ENCODE measurements at regions not wholly inside any gene's neighbourhood (a gene's known extent, or its start where the extent isn't known, plus 50 kb on each side); places are given as distances from the start of the nearest gene placed in this dataset.

GRCh38 chr12:46661110-46661845 is 164.5 kb downstream of the SLC38A4 start:
- Histone ChIP-seq H3K36me3 (ENCODE audit: control insufficient read depth, insufficient read depth, low read length) (no peaks in the 10 kb centered on the region), H3K27me3 (replicated peaks; ENCODE audit: control insufficient read depth, insufficient read depth, low read length) (no peaks in the 10 kb centered on the region), H3K4me3 (replicated peaks; ENCODE audit: low read depth, low read length) (no peak overlapping the region)
- peak; percentile 33 for DNase-seq (ENCODE audit: extremely low read depth, insufficient read length)
- peak; percentile 72 for TF ChIP-seq CTCF (IDR thresholded peaks at IDR 0.05; ENCODE audit: insufficient read depth, low read length, poor library complexity, severe bottlenecking)

- DNase-seq (ENCODE audit: extremely low read depth, insufficient read length), result no peak
- Histone ChIP-seq H3K36me3 (ENCODE audit: control insufficient read depth, insufficient read depth, low read length) (no peaks in the 10 kb centered on the region), H3K4me3 (replicated peaks; ENCODE audit: low read depth, low read length) (no peak overlapping the region), H3K27me3 (replicated peaks; ENCODE audit: control insufficient read depth, insufficient read depth, low read length) (no peaks in the 10 kb centered on the region)
- no peak for TF ChIP-seq CTCF (IDR thresholded peaks at IDR 0.05; ENCODE audit: insufficient read depth, low read length, poor library complexity, severe bottlenecking)
Measured at GRCh38 chr12:46660719-46661109, 165.1 kb downstream of the SLC38A4 start.

- H3K36me3 ChIP-seq (ENCODE audit: control insufficient read depth, insufficient read depth, low read length), result no peaks in the 10 kb centered on the region
- H3K27me3 ChIP-seq (replicated peaks; ENCODE audit: control insufficient read depth, insufficient read depth, low read length), result no peaks in the 10 kb centered on the region
- TF ChIP-seq CTCF (IDR thresholded peaks at IDR 0.05; ENCODE audit: insufficient read depth, low read length, poor library complexity, severe bottlenecking), result no peak
- H3K4me3 ChIP-seq (replicated peaks; ENCODE audit: low read depth, low read length), result no peak overlapping the region
- no peak for DNase-seq (ENCODE audit: extremely low read depth, insufficient read length)
Measured at GRCh38 chr12:46660276-46660675, 165.5 kb downstream of the SLC38A4 start.

- no peak for DNase-seq (ENCODE audit: extremely low read depth, insufficient read length)
- Histone ChIP-seq H3K27me3 (replicated peaks; ENCODE audit: control insufficient read depth, insufficient read depth, low read length) (no peaks in the 10 kb centered on the region), H3K36me3 (ENCODE audit: control insufficient read depth, insufficient read depth, low read length) (no peaks in the 10 kb centered on the region), H3K4me3 (replicated peaks; ENCODE audit: low read depth, low read length) (no peak overlapping the region)
- TF ChIP-seq CTCF (IDR thresholded peaks at IDR 0.05; ENCODE audit: insufficient read depth, low read length, poor library complexity, severe bottlenecking), result no peak
Measured at GRCh38 chr12:46659824-46660223, 166.0 kb downstream of the SLC38A4 start.

DNA sequence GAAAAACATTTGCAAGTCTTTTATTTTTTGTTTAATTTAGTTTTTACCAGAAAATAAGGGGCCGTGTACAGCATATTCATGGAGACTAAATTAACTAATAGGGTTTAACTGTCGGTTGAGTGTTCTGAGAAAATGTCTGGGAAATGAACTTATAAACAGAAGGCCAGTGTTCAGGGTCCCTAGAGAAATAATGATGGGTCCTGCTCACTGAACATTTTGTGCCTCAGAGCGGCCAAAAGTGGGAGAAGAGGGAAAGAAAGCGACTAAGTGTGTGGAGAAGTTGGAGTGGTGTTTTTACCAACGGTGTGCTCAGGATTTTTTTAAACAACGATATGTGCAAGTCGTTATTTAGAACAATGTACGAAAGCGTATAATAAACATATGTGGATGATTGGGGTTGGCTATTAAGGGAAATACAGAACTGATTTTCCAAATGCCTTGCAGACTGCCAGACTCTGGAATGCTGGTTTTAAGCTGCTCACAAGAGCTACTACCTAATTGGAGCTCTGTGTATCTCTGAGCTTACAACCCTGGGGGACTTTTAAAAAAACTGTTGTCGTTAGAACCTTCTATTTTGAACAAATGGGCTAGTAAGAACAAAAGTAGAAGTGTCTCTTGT is 166.7 kb downstream of the SLC38A4 start:
- Histone ChIP-seq H3K36me3 (ENCODE audit: control insufficient read depth, insufficient read depth, low read length) (no peaks in the 10 kb centered on the region), H3K4me3 (replicated peaks; ENCODE audit: low read depth, low read length) (no peak overlapping the region)
- no peak for DNase-seq (ENCODE audit: extremely low read depth, insufficient read length)

More for the DNA sequence above, 166.7 kb downstream of the SLC38A4 start:
- H3K27me3 ChIP-seq (replicated peaks; ENCODE audit: control insufficient read depth, insufficient read depth, low read length), result no peaks in the 10 kb centered on the region
- no peak for TF ChIP-seq CTCF (IDR thresholded peaks at IDR 0.05; ENCODE audit: insufficient read depth, low read length, poor library complexity, severe bottlenecking)
